WTC11 (cell line): ENCODE measurements at regions not wholly inside any gene's neighbourhood (a gene's known extent, or its start where the extent isn't known, plus 50 kb on each side); places are given as distances from the start of the nearest gene placed in this dataset.

Source experiments
- ATAC-seq: fragments of 200-7000 bp; cut with Tn5 transposase; 2 replicates; pipeline ENCODE4 v1.10.0; 2021; ENCODE audit warnings: mild to moderate bottlenecking, moderate library complexity
- CTCF ChIA-PET: fragments of 300-600 bp; sonication (Branson Sonifier 250); formaldehyde crosslinking; loops from one replicate; lab custom pipeline; 2021; ENCODE audit warnings: antibody characterized with exemption; lab: Charles Lee
- POLR2A ChIA-PET: fragments of 350-600 bp; sonication (Branson Sonifier 250); formaldehyde crosslinking; loops from one replicate; lab custom pipeline; 2021; ENCODE audit warnings: antibody characterized with exemption; lab: Charles Lee
- DNase-seq: peaks from one replicate; pipeline ENCODE4 v3.0.0; 2021; ENCODE audit warnings: low spot score
- H3K27ac Mint-ChIP-seq: 2 replicates; pipeline ENCODE4 v1.8.0; 2021; ENCODE audit warnings: mixed read lengths
- H3K27me3 Mint-ChIP-seq: 2 replicates; pipeline ENCODE4 v1.8.0; 2021; ENCODE audit warnings: low read depth, mild to moderate bottlenecking, moderate library complexity, mixed read lengths
- H3K36me3 Mint-ChIP-seq: 2 replicates; pipeline ENCODE4 v1.8.0; 2021; ENCODE audit warnings: mixed read lengths
- H3K4me1 Mint-ChIP-seq: 2 replicates; pipeline ENCODE4 v1.8.0; 2022; ENCODE audit warnings: mixed read lengths
- H3K4me3 Mint-ChIP-seq: 2 replicates; pipeline ENCODE4 v1.8.0; 2021; ENCODE audit warnings: mild to moderate bottlenecking, moderate library complexity, mixed read lengths
- H3K9me3 Mint-ChIP-seq: 2 replicates; pipeline ENCODE4 v1.8.0; 2021; ENCODE audit warnings: mixed read lengths
- ATF1 ChIP-seq: sonication (generic); formaldehyde crosslinking; IDR thresholded peaks from 2 replicates; pipeline ENCODE4 v1.8.1; 2023; ENCODE audit warnings: mild to moderate bottlenecking, moderate library complexity, missing genetic modification reagents
- CBFB ChIP-seq: sonication (generic); formaldehyde crosslinking; IDR thresholded peaks from 2 replicates; pipeline ENCODE4 v1.8.1; 2022; ENCODE audit warnings: mild to moderate bottlenecking, low read depth, missing genetic modification reagents
- CREM ChIP-seq: sonication (generic); formaldehyde crosslinking; IDR thresholded peaks from 2 replicates; pipeline ENCODE4 v1.8.1; 2022; ENCODE audit warnings: mild to moderate bottlenecking, missing genetic modification reagents, moderate library complexity
- FOXP1 ChIP-seq: sonication (generic); formaldehyde crosslinking; IDR thresholded peaks from 2 replicates; pipeline ENCODE4 v1.8.0; 2022; ENCODE audit warnings: missing genetic modification reagents, mild to moderate bottlenecking, moderate library complexity, borderline replicate concordance
- GABPB1 ChIP-seq: sonication (generic); formaldehyde crosslinking; IDR thresholded peaks from 2 replicates; pipeline ENCODE4 v1.8.1; 2023; ENCODE audit warnings: mild to moderate bottlenecking, missing genetic modification reagents
- GRHL2 ChIP-seq: fragments of 250-450 bp; sonication (Bioruptor Pico); IDR thresholded peaks from 2 replicates; pipeline ENCODE4 v1.8.0; 2022; ENCODE audit warnings: mild to moderate bottlenecking, moderate library complexity; ENCODE audit not compliant: insufficient replicate concordance, severe bottlenecking
- HMGA2 ChIP-seq: fragments of 250-450 bp; sonication (Bioruptor Pico); IDR thresholded peaks from 2 replicates; pipeline ENCODE4 v1.4.0; 2021; ENCODE audit warnings: mild to moderate bottlenecking, moderate library complexity
- IRF2 ChIP-seq: sonication (generic); formaldehyde crosslinking; IDR thresholded peaks from 2 replicates; pipeline ENCODE4 v1.8.0; 2022; ENCODE audit warnings: low read depth, missing genetic modification reagents, borderline replicate concordance
- PRRX2 ChIP-seq: fragments of 250-450 bp; sonication (Bioruptor Pico); IDR thresholded peaks from 2 replicates; pipeline ENCODE4 v1.8.0; 2021; ENCODE audit warnings: mild to moderate bottlenecking
- TEAD1 ChIP-seq: sonication (generic); formaldehyde crosslinking; IDR thresholded peaks from 2 replicates; pipeline ENCODE4 v1.8.0; 2022; ENCODE audit warnings: mild to moderate bottlenecking, missing genetic modification reagents
- ZNF416 ChIP-seq: fragments of 250-450 bp; sonication (Bioruptor Pico); IDR thresholded peaks from 2 replicates; pipeline ENCODE4 v1.9.0; 2021; ENCODE audit warnings: mild to moderate bottlenecking, inconsistent platforms
- TF ChIP-seq, protein P1 (sequence below): sonication (generic); formaldehyde crosslinking; IDR thresholded peaks from 2 replicates; pipeline ENCODE4 v1.8.0; 2023; ENCODE audit warnings: missing genetic modification reagents
- TF ChIP-seq, protein P2 (sequence below): sonication (generic); formaldehyde crosslinking; IDR thresholded peaks from 2 replicates; pipeline ENCODE4 v1.8.1; 2023; ENCODE audit warnings: mild to moderate bottlenecking, missing genetic modification reagents
- TF ChIP-seq, protein P3 (sequence below): fragments of 200-600 bp; IDR thresholded peaks from 2 replicates; pipeline ENCODE4 v1.8.0; 2022; ENCODE audit warnings: antibody characterized with exemption
- TF ChIP-seq, protein P4 (sequence below): sonication (generic); formaldehyde crosslinking; IDR thresholded peaks from 2 replicates; pipeline ENCODE4 v1.8.1; 2022; ENCODE audit warnings: low read depth, missing genetic modification reagents, borderline replicate concordance
- TF ChIP-seq, protein P5 (sequence below): sonication (generic); formaldehyde crosslinking; IDR thresholded peaks from 2 replicates; pipeline ENCODE4 v1.8.1; 2023; ENCODE audit warnings: mild to moderate bottlenecking, missing genetic modification reagents, borderline replicate concordance
- TF ChIP-seq, protein P6 (sequence below): fragments of 250-450 bp; sonication (Bioruptor Pico); IDR thresholded peaks from 2 replicates; pipeline ENCODE4 v1.8.0; 2021; ENCODE audit warnings: mild to moderate bottlenecking

DNA sequence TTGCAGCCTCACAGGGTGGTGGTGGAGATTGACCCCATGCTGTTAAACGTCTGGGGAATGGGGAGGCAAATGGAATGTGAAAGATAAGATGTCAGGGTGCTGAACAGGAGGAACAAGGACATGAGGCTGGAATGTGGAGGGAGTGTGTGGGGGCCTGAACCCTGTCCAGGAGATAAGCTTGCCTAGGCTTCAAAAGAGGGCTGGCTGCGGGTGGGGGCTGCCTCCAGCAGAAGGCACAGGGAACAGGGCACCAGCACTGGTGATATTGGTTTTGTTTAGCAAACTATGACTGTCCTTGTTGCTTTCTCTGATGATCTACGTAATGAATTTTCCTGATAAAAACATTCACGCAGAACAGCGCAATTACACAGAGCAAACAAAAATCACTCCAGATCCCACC lies 52.4 kb upstream of the LRP8 start:
- H3K36me3 Mint-ChIP-seq = no peaks in the 10 kb centered on the region
- H3K9me3 Mint-ChIP-seq = no peaks in the 10 kb centered on the region
- H3K27me3 Mint-ChIP-seq = peaks cover 26% of the 10 kb centered on the region
- peaks cover 23% of the 10 kb centered on the region for H3K4me1 Mint-ChIP-seq
- no peak for TF ChIP-seq GABPB1 (CRISPR knock-in tag)
- TF ChIP-seq, protein P1, sequence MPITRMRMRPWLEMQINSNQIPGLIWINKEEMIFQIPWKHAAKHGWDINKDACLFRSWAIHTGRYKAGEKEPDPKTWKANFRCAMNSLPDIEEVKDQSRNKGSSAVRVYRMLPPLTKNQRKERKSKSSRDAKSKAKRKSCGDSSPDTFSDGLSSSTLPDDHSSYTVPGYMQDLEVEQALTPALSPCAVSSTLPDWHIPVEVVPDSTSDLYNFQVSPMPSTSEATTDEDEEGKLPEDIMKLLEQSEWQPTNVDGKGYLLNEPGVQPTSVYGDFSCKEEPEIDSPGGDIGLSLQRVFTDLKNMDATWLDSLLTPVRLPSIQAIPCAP = no peak
- TF ChIP-seq ATF1 = no peak
- TF ChIP-seq, all 79 proteins: peak for 0
- ATAC-seq (no peak), DNase-seq (peak; percentile 5)
- CTCF ChIA-PET = interaction anchor here (0.5 to 1.9 kb wide), 2 partner anchors 13 to 306 kb away, joined by 3 to 5 read pairs; no protein-coding TSS in a partner anchor
- Mint-ChIP-seq H3K4me3 (no peak overlapping the region), H3K27ac (no peak overlapping the region)
- POLR2A ChIA-PET = no interaction called here

DNA sequence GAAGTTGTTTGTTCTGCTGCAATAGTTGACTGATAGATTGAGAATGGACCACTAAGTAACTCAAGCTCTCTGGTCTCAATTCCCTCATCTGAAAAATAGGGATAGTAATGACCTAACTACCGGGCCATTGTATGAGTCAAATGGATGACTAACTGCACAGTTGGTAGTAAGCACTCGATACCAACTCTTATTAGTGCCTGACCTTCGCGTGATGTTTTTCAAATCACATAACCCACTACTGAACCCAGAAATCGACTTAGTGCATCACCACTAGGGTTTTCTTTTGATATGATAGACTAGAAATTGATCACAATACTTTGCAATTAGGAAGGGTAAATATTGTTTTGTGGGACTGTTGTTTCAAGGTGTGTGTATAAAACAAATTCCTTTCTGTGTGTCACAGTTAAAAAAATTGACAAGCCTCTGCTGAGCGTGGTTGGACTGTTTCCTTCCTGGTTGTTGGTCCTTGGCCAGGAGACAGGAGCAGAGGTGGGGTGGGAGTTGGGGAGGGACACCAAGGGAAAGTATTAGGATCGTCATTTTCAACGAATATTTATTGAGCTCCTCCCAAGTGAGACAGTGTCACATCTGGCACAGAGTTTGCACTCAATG lies 54.0 kb upstream of the LRP8 start:
- CTCF ChIA-PET = interaction anchor here (0.8 to 1.1 kb wide), 2 partner anchors 11 to 103 kb away, joined by 3 to 4 read pairs; no protein-coding TSS in a partner anchor
- 0 out of 2 replicates have a peak, but pooled peaks cover 3% of the 10 kb centered on the region for H3K9me3 Mint-ChIP-seq
- H3K4me3 Mint-ChIP-seq = no peak overlapping the region
- DNase-seq = no peak
- POLR2A ChIA-PET = no interaction called here
- TF ChIP-seq PRRX2 (no peak), CBFB (CRISPR knock-in tag) (no peak), ZNF416 (CRISPR knock-in tag) (no peak), IRF2 (CRISPR knock-in tag) (no peak), TEAD1 (CRISPR knock-in tag) (no peak), HMGA2 (no peak), FOXP1 (no peak), CREM (no peak), GRHL2 (CRISPR knock-in tag) (no peak)
- TF ChIP-seq, protein P2, sequence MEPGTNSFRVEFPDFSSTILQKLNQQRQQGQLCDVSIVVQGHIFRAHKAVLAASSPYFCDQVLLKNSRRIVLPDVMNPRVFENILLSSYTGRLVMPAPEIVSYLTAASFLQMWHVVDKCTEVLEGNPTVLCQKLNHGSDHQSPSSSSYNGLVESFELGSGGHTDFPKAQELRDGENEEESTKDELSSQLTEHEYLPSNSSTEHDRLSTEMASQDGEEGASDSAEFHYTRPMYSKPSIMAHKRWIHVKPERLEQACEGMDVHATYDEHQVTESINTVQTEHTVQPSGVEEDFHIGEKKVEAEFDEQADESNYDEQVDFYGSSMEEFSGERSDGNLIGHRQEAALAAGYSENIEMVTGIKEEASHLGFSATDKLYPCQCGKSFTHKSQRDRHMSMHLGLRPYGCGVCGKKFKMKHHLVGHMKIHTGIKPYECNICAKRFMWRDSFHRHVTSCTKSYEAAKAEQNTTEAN (CRISPR knock-in tag) = no peak
- TF ChIP-seq, protein P1 = no peak
- TF ChIP-seq, protein P3, sequence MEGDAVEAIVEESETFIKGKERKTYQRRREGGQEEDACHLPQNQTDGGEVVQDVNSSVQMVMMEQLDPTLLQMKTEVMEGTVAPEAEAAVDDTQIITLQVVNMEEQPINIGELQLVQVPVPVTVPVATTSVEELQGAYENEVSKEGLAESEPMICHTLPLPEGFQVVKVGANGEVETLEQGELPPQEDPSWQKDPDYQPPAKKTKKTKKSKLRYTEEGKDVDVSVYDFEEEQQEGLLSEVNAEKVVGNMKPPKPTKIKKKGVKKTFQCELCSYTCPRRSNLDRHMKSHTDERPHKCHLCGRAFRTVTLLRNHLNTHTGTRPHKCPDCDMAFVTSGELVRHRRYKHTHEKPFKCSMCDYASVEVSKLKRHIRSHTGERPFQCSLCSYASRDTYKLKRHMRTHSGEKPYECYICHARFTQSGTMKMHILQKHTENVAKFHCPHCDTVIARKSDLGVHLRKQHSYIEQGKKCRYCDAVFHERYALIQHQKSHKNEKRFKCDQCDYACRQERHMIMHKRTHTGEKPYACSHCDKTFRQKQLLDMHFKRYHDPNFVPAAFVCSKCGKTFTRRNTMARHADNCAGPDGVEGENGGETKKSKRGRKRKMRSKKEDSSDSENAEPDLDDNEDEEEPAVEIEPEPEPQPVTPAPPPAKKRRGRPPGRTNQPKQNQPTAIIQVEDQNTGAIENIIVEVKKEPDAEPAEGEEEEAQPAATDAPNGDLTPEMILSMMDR = no peak
- TF ChIP-seq, protein P4, sequence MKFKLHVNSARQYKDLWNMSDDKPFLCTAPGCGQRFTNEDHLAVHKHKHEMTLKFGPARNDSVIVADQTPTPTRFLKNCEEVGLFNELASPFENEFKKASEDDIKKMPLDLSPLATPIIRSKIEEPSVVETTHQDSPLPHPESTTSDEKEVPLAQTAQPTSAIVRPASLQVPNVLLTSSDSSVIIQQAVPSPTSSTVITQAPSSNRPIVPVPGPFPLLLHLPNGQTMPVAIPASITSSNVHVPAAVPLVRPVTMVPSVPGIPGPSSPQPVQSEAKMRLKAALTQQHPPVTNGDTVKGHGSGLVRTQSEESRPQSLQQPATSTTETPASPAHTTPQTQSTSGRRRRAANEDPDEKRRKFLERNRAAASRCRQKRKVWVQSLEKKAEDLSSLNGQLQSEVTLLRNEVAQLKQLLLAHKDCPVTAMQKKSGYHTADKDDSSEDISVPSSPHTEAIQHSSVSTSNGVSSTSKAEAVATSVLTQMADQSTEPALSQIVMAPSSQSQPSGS (CRISPR knock-in tag) = no peak
- TF ChIP-seq, protein P5, sequence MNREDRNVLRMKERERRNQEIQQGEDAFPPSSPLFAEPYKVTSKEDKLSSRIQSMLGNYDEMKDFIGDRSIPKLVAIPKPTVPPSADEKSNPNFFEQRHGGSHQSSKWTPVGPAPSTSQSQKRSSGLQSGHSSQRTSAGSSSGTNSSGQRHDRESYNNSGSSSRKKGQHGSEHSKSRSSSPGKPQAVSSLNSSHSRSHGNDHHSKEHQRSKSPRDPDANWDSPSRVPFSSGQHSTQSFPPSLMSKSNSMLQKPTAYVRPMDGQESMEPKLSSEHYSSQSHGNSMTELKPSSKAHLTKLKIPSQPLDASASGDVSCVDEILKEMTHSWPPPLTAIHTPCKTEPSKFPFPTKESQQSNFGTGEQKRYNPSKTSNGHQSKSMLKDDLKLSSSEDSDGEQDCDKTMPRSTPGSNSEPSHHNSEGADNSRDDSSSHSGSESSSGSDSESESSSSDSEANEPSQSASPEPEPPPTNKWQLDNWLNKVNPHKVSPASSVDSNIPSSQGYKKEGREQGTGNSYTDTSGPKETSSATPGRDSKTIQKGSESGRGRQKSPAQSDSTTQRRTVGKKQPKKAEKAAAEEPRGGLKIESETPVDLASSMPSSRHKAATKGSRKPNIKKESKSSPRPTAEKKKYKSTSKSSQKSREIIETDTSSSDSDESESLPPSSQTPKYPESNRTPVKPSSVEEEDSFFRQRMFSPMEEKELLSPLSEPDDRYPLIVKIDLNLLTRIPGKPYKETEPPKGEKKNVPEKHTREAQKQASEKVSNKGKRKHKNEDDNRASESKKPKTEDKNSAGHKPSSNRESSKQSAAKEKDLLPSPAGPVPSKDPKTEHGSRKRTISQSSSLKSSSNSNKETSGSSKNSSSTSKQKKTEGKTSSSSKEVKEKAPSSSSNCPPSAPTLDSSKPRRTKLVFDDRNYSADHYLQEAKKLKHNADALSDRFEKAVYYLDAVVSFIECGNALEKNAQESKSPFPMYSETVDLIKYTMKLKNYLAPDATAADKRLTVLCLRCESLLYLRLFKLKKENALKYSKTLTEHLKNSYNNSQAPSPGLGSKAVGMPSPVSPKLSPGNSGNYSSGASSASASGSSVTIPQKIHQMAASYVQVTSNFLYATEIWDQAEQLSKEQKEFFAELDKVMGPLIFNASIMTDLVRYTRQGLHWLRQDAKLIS (CRISPR knock-in tag) = no peak
- TF ChIP-seq, protein P6, sequence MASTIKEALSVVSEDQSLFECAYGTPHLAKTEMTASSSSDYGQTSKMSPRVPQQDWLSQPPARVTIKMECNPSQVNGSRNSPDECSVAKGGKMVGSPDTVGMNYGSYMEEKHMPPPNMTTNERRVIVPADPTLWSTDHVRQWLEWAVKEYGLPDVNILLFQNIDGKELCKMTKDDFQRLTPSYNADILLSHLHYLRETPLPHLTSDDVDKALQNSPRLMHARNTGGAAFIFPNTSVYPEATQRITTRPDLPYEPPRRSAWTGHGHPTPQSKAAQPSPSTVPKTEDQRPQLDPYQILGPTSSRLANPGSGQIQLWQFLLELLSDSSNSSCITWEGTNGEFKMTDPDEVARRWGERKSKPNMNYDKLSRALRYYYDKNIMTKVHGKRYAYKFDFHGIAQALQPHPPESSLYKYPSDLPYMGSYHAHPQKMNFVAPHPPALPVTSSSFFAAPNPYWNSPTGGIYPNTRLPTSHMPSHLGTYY (CRISPR knock-in tag) = no peak
- TF ChIP-seq, all 79 proteins: peak for 0
- Mint-ChIP-seq H3K27ac (no peak overlapping the region), H3K36me3 (no peaks in the 10 kb centered on the region), H3K4me1 (peaks cover 8% of the 10 kb centered on the region), H3K27me3 (peaks cover 35% of the 10 kb centered on the region)
- ATAC-seq = no peak
